HUES48 (cell line): ENCODE measurements at regions not wholly inside any gene's neighbourhood (a gene's known extent, or its start where the extent isn't known, plus 50 kb on each side); places are given as distances from the start of the nearest gene placed in this dataset.

Source experiments
- H3K27ac ChIP-seq: one replicate; pipeline ENCODE4 v1.7.0; 2013; ENCODE audit warnings: low read depth, low read length, inconsistent platforms
- H3K27me3 ChIP-seq: 2 replicates; pipeline ENCODE4 v1.6.1; 2013; ENCODE audit warnings: mild to moderate bottlenecking, low read length; ENCODE audit not compliant: control insufficient read depth, insufficient read depth
- H3K36me3 ChIP-seq: 2 replicates; pipeline ENCODE4 v1.6.1; 2013; ENCODE audit warnings: low read length; ENCODE audit not compliant: control insufficient read depth, insufficient read depth
- H3K4me1 ChIP-seq: 2 replicates; pipeline ENCODE4 v1.6.1; 2013; ENCODE audit warnings: mild to moderate bottlenecking, low read length; ENCODE audit not compliant: control insufficient read depth, insufficient read depth
- H3K4me3 ChIP-seq: 2 replicates; pipeline ENCODE4 v1.5.1; 2013; ENCODE audit warnings: mild to moderate bottlenecking, low read depth, low read length
- H3K9ac ChIP-seq: 2 replicates; pipeline ENCODE4 v1.6.1; 2013; ENCODE audit warnings: mild to moderate bottlenecking, low read depth, low read length, moderate library complexity
- H3K9me3 ChIP-seq: 2 replicates; pipeline ENCODE4 v1.6.1; 2013; ENCODE audit warnings: low read length; ENCODE audit not compliant: control insufficient read depth, insufficient read depth

DNA sequence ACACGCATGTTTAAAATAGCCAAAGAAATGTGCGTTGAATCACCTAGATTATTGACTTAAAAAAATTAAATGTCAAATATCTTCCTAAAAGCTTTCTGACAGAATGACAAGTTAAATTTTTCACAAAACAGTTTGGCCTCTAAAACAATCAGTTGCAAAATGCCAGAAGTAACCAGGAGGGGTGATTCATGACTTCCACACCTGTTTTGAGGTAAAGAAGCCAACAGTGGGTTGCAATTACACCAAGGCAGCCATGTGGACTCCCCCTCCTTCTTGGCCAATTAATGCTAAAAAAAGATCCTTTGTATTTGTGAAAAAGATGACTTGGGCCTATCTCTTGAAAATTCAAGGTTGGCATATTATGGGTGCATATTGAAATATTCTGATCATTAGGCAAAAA, 424.8 kb downstream of the CBLN4 start:
- H3K4me3 ChIP-seq: no peak overlapping the region

DNA sequence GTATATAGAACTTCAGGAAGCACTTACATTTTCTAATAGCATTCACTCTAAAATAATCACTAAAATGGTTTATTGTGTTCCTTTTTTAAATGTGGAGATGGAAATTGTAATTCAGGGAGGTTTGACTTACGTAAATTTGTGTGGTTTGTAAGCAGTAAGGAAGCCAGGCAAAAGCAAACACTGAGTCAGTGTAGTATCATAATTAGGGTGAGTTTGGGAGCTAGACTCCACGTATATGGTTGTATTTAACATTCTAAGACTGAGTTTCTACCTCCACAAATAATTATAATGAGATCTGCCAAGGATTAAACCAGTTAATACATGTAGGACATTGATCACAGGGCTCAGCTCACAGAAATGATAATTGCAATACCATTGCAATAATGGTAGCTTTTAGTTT, 425.5 kb downstream of the CBLN4 start:
- H3K4me3 ChIP-seq: 0 out of 2 replicates have a peak overlapping the region, but pooled peaks have one; percentile 12
- H3K27ac ChIP-seq: peak overlapping the region; percentile 25
- H3K4me1 ChIP-seq: peaks cover 17% of the 10 kb centered on the region
- H3K27me3 ChIP-seq: no peaks in the 10 kb centered on the region
- H3K36me3 ChIP-seq: no peaks in the 10 kb centered on the region
- H3K9ac ChIP-seq: no peak overlapping the region
- H3K9me3 ChIP-seq: no peaks in the 10 kb centered on the region

More for the DNA sequence above, 424.8 kb downstream of the CBLN4 start:
- H3K9ac ChIP-seq: no peak overlapping the region
- H3K27me3 ChIP-seq: no peaks in the 10 kb centered on the region
- no peaks in the 10 kb centered on the region for H3K36me3 ChIP-seq
- no peak overlapping the region for H3K27ac ChIP-seq
- no peaks in the 10 kb centered on the region for H3K9me3 ChIP-seq
- H3K4me1 ChIP-seq: peaks cover 17% of the 10 kb centered on the region

DNA sequence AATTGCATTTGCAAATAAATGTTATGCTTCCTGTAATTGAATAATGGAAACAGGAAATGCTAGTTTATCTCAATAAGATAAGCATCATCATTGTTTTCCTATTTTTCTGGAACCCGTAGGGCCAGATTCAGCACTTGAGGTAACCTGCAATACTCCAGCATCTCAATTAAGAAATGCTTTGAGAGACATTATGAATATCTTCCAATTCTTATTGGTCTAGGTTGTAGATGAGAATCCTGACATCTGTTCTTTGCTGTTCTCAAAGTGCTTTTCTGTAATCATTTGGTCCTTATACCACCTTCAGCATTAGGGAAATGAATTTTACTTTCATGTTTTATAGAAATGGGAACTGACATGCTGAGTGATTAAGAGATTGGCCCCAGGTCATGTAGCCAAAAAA, 428.3 kb downstream of the CBLN4 start:
- Histone ChIP-seq H3K9me3 (no peaks in the 10 kb centered on the region), H3K27me3 (no peaks in the 10 kb centered on the region), H3K4me3 (no peak overlapping the region), H3K9ac (no peak overlapping the region), H3K4me1 (peaks cover 17% of the 10 kb centered on the region), H3K36me3 (no peaks in the 10 kb centered on the region), H3K27ac (no peak overlapping the region)

DNA sequence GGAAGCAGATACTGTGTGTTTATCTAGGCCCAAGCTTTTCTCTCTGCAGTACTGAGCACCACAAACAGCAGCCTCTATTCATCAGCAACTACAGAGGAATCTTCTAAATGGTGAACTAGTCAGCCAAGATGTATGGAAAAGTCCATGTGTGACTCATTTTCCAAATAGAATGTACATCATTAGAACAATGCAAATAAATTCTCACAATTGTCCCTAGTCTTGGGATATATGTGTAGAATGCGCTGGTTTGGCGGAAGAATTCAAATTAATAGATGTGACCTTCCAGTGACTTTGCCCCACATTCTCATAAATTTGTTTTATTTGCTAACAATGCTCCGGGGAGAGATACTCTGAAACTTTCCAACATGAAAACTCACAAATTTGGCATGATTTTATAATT, 436.2 kb downstream of the CBLN4 start:
- Histone ChIP-seq H3K27me3 (no peaks in the 10 kb centered on the region), H3K9me3 (no peaks in the 10 kb centered on the region), H3K27ac (no peak overlapping the region), H3K9ac (no peak overlapping the region), H3K4me3 (no peak overlapping the region), H3K4me1 (no peaks in the 10 kb centered on the region), H3K36me3 (no peaks in the 10 kb centered on the region)

DNA sequence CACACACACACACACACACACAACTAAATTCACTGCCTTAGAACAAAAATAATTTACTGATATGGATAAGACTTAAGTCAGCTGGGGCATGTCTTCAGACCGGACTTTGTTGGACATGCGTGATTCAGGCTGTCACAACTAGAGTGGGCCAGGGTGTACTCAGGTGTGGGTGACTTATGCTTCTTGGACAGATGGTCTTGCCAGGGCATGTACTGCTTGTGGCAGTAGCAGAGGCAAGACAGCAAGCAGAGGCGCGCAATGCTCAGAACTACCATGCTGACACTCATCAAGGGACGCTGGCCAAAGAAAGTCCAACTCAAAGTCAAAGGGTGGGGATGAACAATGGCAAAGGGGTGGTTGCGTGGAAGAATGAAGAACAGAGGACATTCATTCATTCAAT, 437.5 kb downstream of the CBLN4 start:
- no peak overlapping the region for H3K27ac ChIP-seq
- no peaks in the 10 kb centered on the region for H3K4me1 ChIP-seq
- no peaks in the 10 kb centered on the region for H3K9me3 ChIP-seq
- no peaks in the 10 kb centered on the region for H3K27me3 ChIP-seq
- H3K9ac ChIP-seq: no peak overlapping the region
- no peaks in the 10 kb centered on the region for H3K36me3 ChIP-seq
- H3K4me3 ChIP-seq: no peak overlapping the region

DNA sequence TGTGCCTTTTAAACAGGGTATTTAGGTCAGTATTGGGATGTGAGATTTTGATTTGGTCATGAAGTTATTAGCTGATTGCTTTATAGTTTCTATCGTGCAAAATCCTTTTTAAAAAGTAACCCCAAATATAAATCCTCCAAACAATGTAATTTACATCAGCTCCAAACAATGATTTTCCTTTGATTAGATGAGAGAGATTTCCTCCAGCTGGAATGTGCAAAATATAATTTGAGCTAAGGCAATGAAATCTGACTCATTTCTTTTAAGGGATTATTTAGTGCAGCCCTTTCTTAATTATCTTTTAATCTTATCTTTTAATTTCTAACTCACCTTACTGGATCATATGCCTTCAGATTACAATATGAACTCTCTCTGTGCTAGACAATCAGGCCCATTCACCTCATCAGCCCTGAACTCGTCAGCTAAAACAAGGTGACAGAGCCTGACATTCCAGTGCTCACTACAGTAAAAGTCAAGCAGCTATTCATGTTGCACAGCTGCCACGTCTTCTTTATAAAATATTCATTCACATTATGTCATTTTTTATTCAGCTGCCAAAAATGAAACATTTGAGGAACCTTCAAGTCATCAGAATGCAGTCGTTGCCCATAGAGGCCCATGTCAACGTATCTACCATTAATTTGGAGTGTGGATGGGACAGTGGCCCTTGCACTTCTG, 440.1 kb downstream of the CBLN4 start:
- Histone ChIP-seq H3K9me3 (no peaks in the 10 kb centered on the region), H3K9ac (no peak overlapping the region), H3K27ac (no peak overlapping the region), H3K36me3 (no peaks in the 10 kb centered on the region), H3K4me3 (no peak overlapping the region), H3K27me3 (no peaks in the 10 kb centered on the region), H3K4me1 (no peaks in the 10 kb centered on the region)

DNA sequence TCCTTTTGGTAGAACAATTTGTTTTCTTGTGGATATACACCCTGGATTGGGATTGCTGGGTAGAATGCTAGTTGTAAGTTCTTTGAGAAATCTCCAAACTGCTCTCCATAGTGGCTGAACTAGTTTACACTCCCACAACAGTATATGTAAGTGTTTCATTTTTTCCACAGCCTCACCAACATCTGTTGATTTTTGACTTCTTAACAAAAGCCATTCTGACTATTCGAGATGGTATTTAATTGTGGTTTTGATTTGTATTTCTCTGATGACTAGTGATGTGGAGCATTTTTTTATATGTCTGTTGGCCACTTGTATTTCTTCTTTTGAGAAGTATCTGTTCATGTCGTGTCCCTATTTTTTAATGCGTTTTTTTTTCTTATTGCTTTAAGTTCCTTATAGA, 444.1 kb downstream of the CBLN4 start:
- Histone ChIP-seq H3K9me3 (no peaks in the 10 kb centered on the region), H3K27me3 (no peaks in the 10 kb centered on the region), H3K36me3 (no peaks in the 10 kb centered on the region), H3K4me1 (no peaks in the 10 kb centered on the region), H3K27ac (no peak overlapping the region), H3K9ac (no peak overlapping the region), H3K4me3 (no peak overlapping the region)

DNA sequence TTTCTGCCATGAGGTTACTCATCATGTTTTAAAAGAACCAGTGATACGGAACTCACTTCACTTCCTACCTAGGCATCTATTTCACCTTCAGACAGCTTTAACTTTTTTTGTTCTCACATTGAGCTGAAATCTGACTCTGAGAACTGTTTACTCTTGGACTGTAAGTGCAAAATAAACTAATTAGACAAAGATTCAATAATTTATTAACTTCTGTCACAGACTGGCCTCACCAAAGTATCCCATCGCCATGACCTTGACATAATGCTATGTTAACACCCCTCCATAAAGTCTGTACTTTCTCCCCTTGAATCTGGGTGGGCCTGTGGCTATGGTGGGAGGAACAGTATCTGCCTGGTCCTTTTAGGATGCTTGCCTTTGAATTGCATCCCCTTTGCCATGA, 448.1 kb downstream of the CBLN4 start:
- peaks cover 4% of the 10 kb centered on the region; the same call in 1 of the 2 replicates for H3K9me3 ChIP-seq
- H3K27ac ChIP-seq: no peak overlapping the region
- no peaks in the 10 kb centered on the region for H3K4me1 ChIP-seq
- H3K36me3 ChIP-seq: no peaks in the 10 kb centered on the region
- no peaks in the 10 kb centered on the region for H3K27me3 ChIP-seq
- no peak overlapping the region for H3K4me3 ChIP-seq
- no peak overlapping the region for H3K9ac ChIP-seq

DNA sequence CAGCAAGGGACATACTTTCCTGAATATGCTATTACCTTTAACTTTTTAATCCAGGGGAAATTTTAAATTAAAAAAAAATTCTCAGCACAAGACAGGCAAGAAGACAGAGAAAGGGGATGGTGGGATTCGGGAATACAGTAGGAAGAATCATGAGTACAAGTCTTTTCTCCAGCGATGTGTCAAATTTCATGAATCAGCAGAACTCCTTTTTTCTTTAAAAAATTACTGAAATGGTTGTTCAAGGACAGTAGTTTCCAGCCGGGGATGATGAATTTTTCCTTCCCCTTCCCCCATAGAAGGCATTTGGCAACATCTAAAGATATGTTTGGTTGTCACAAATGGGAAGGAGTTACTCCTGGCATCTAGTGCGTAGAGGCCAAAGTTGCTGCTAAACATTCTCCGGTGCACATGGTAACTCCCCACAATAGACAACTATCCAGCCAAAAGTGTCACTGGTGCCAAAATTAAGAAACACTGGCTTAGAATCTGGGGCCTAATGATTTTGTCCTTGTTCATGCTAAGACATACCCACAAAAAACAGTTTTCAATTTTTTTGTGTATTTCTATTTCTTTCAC, 450.2 kb downstream of the CBLN4 start:
- no peaks in the 10 kb centered on the region for H3K4me1 ChIP-seq
- H3K4me3 ChIP-seq: no peak overlapping the region
- H3K27me3 ChIP-seq: no peaks in the 10 kb centered on the region
- peaks cover 8% of the 10 kb centered on the region for H3K9me3 ChIP-seq
- no peak overlapping the region for H3K9ac ChIP-seq
- H3K36me3 ChIP-seq: no peaks in the 10 kb centered on the region
- no peak overlapping the region for H3K27ac ChIP-seq

DNA sequence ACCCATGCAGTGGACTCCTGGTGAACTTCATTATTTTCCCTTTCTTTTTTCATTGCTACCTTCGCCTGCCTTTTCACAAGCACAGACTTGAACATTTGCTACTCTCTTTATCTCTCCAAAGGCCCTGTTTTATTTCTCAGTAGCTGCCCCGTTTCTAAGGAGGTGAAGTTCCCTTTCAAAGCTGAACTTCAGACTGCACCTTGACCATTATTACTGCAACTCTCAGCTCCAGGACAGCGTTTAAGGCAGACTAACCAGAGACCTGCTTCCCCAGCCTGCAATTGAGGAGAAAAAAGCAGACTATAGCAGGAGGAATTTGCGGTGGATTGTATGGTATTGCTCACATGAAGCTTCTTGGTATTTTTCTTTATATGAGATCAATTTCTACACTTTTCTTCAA, 460.7 kb downstream of the CBLN4 start:
- H3K9me3 ChIP-seq: no peaks in the 10 kb centered on the region
- no peak overlapping the region for H3K4me3 ChIP-seq
- H3K27ac ChIP-seq: no peak overlapping the region
- no peaks in the 10 kb centered on the region for H3K36me3 ChIP-seq
- H3K4me1 ChIP-seq: no peaks in the 10 kb centered on the region
- no peaks in the 10 kb centered on the region for H3K27me3 ChIP-seq
- no peak overlapping the region for H3K9ac ChIP-seq

DNA sequence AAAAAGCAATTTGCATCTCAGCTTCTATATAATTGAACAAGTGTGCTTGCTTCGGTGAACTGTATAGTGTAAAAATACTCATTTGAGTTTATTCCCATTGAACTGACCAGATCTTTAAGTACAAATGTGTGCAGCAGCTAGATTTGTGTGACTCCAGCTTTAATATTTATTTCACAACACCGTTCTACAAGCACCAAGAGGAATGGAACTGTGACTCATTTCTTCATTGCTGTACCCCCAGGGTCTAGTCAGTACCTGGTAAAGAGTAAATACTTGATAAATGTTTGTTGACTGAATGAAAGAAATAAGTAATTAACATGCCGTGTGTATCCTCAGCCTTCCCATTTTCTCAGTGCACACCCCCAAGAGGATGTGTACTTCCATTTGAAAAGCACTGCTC, 464.8 kb downstream of the CBLN4 start:
- Histone ChIP-seq H3K27me3 (no peaks in the 10 kb centered on the region), H3K9me3 (no peaks in the 10 kb centered on the region), H3K36me3 (no peaks in the 10 kb centered on the region), H3K9ac (no peak overlapping the region), H3K27ac (no peak overlapping the region), H3K4me1 (no peaks in the 10 kb centered on the region; the same call in 1 of the 2 replicates), H3K4me3 (no peak overlapping the region)
